ENCODE measurements at regions not wholly inside any gene's neighbourhood (a gene's known extent, or its start where the extent isn't known, plus 50 kb on each side); places are given as distances from the start of the nearest gene placed in this dataset.

GRCh38 chr17:53278466-53278865 is 544.3 kb upstream of the KIF2B start:
- Histone ChIP-seq H3K27ac (no peak overlapping the region), H3K4me3 (no peak overlapping the region), H3K9me3 (no peaks in the 10 kb centered on the region), H3K4me1 (no peaks in the 10 kb centered on the region), H3K36me3 (replicated peaks in 1 of 2; ENCODE audit: insufficient read depth in 1 of 2, low read depth in 2 of 2) (no peaks in the 10 kb centered on the region), H3K27me3 (no peaks in the 10 kb centered on the region)
- intact Hi-C loops (cut with DNase I): no loop called here
- TF ChIP-seq POLR2A (IDR thresholded peaks at IDR 0.05) (no peak), CTCF (IDR thresholded peaks at IDR 0.05) (no peak)
- DNase-seq (no peak), ATAC-seq (no peak)
- WGBS, 2 donors: 62 to 63% methylated on average over 1 of the region's 1 CpG

GRCh38 chr17:53273126-53273525 is 549.6 kb upstream of the KIF2B start:
- Histone ChIP-seq H3K4me3 (no peak overlapping the region), H3K27me3 (no peaks in the 10 kb centered on the region), H3K36me3 (replicated peaks in 1 of 2; ENCODE audit: insufficient read depth in 1 of 2, low read depth in 2 of 2) (no peaks in the 10 kb centered on the region), H3K4me1 (no peaks in the 10 kb centered on the region), H3K27ac (no peak overlapping the region), H3K9me3 (no peaks in the 10 kb centered on the region)
- DNase-seq: no peak
- ATAC-seq: no peak
- WGBS, 2 donors: 52 to 56% methylated on average over 2 of the region's 2 CpGs
- TF ChIP-seq POLR2A (IDR thresholded peaks at IDR 0.05): no peak
- TF ChIP-seq CTCF (IDR thresholded peaks at IDR 0.05): no peak
- intact Hi-C loops (cut with DNase I): no loop called here

DNA sequence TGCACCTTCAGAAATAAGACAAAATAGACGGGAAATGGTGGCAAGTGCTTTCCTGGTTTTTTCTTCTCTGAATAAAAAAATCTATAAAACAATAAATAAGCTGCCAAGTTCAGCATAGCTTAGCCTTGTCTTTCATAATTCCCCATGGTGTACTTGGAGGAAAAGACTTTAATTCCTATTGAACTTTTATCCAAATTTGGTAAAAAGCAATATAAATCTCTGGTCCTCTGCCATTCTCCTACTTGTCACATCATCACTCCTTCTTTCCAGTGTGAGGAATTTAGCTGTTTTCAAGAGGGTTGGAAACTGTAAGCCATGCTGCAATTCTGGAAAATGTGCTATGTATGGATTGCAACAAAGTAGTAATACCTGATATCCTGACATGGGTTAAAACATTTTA is 551.8 kb upstream of the KIF2B start:
- no peak overlapping the region for H3K4me3 ChIP-seq
- intact Hi-C loops (cut with DNase I): no loop called here
- ATAC-seq (no peak), DNase-seq (no peak)
- H3K27ac ChIP-seq: no peak overlapping the region
- no peaks in the 10 kb centered on the region for H3K4me1 ChIP-seq
- H3K36me3 ChIP-seq (replicated peaks in 1 of 2; ENCODE audit: insufficient read depth in 1 of 2, low read depth in 2 of 2): no peaks in the 10 kb centered on the region
- H3K27me3 ChIP-seq: no peaks in the 10 kb centered on the region
- WGBS, 2 donors: 44 to 47% methylated on average over 1 of the region's 1 CpG
- no peaks in the 10 kb centered on the region for H3K9me3 ChIP-seq
- TF ChIP-seq POLR2A (IDR thresholded peaks at IDR 0.05): no peak
- TF ChIP-seq CTCF (IDR thresholded peaks at IDR 0.05): no peak

DNA sequence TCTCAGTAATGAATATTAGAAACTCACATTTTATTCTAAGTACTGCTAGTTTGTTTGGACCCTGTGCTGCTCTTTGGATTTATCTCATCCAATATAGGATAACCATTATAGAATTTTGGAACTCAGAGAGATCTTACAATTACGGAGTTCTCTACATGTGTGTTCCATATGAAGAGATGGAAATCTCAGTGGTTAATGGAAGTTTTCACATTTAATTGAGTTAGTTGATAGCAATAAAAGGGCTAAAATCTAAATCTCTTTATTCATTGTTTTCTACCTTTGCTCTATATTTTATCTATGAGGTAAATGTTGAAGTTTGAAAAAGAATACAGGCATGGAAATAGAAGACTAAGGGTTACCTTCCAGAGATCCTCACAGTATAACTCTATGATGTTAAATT is 558.0 kb upstream of the KIF2B start:
- TF ChIP-seq POLR2A (IDR thresholded peaks at IDR 0.05) (no peak), CTCF (IDR thresholded peaks at IDR 0.05) (no peak)
- Histone ChIP-seq H3K4me3 (no peak overlapping the region), H3K36me3 (replicated peaks in 1 of 2; ENCODE audit: insufficient read depth in 1 of 2, low read depth in 2 of 2) (no peaks in the 10 kb centered on the region), H3K9me3 (no peaks in the 10 kb centered on the region), H3K27me3 (no peaks in the 10 kb centered on the region), H3K4me1 (no peaks in the 10 kb centered on the region), H3K27ac (no peak overlapping the region)
- no peak for DNase-seq
- intact Hi-C loops (cut with DNase I): no loop called here
- 84 to 85% methylated on average over 1 of the region's 1 CpG for WGBS, 2 donors
- no peak for ATAC-seq

GRCh38 chr17:53253956-53254597 is 568.6 kb upstream of the KIF2B start:
- WGBS, 2 donors: 12 to 33% methylated on average over 1 of the region's 1 CpG
- intact Hi-C loops (cut with DNase I): no loop called here
- H3K27ac ChIP-seq: no peak overlapping the region
- TF ChIP-seq CTCF (IDR thresholded peaks at IDR 0.05) (no peak), POLR2A (IDR thresholded peaks at IDR 0.05) (no peak)
- ATAC-seq (no peak), DNase-seq (no peak)
- no peaks in the 10 kb centered on the region for H3K9me3 ChIP-seq
- no peaks in the 10 kb centered on the region for H3K36me3 ChIP-seq (replicated peaks in 1 of 2; ENCODE audit: insufficient read depth in 1 of 2, low read depth in 2 of 2)
- no peak overlapping the region for H3K4me3 ChIP-seq
- H3K27me3 ChIP-seq: no peaks in the 10 kb centered on the region
- no peaks in the 10 kb centered on the region for H3K4me1 ChIP-seq
